GM12878 (cell line): ENCODE measurements at regions not wholly inside any gene's neighbourhood (a gene's known extent, or its start where the extent isn't known, plus 50 kb on each side); places are given as distances from the start of the nearest gene placed in this dataset.
A peak's percentile ranks its signal among the peaks of the same experiment; 100 is the strongest.

Source experiments
- ATAC-seq: fragments of 200-7000 bp; cut with Tn5 transposase; 3 replicates; pipeline ENCODE4 v1.9.1; 2020; ENCODE audit warnings: mild to moderate bottlenecking, moderate library complexity
- BruUV-seq: library from RNA; stranded (reverse); fragments of 400-500 nt; replicated peaks from 2 replicates; lab custom pipeline; 2021; lab: Mats Ljungman, UMichigan
- CTCF ChIA-PET: fragments of 300-600 bp; sonication (Branson Sonifier 250); formaldehyde crosslinking; extraction: SDS; loops from one replicate; lab custom pipeline; 2021; ENCODE audit warnings: inconsistent platforms; lab: Yijun Ruan, JAX
- POLR2A ChIA-PET: fragments of 350-600 bp; formaldehyde crosslinking; extraction: SDS; loops from one replicate; lab custom pipeline; 2021; ENCODE audit warnings: inconsistent platforms; lab: Charles Lee
- RAD21 ChIA-PET: fragments of 300-600 bp; sonication (Branson Sonifier 250); formaldehyde crosslinking; loops from one replicate; lab custom pipeline; 2023; ENCODE audit warnings: antibody characterized with exemption; ENCODE audit not compliant: unreplicated experiment; lab: Charles Lee
- SMC1A ChIA-PET: fragments of 300-600 bp; sonication (Branson Sonifier 250); formaldehyde crosslinking; loops from one replicate; lab custom pipeline; 2023; ENCODE audit not compliant: unreplicated experiment, uncharacterized antibody; lab: Charles Lee
- DNase-seq: peaks from one replicate; pipeline ENCODE4 v3.0.0-alpha.2; 2011; ENCODE audit warnings: low read depth, low spot score
- FAIRE-seq: peaks from 3 replicates; lab custom pipeline; 2011; peaks lifted over from hg19 to GRCh38; lab: Jason Lieb, UNC
- H2AFZ ChIP-seq: 2 replicates; pipeline ENCODE4 v1.6.0; 2011; ENCODE audit warnings: low read depth, low read length, control low read depth; ENCODE audit not compliant: control insufficient read depth
- H3K27ac ChIP-seq: 2 replicates; pipeline ENCODE4 v1.5.1; 2011; ENCODE audit warnings: control low read depth; ENCODE audit not compliant: control insufficient read depth, insufficient read depth
- H3K27me3 ChIP-seq, 2 experiments: replicated peaks in 1 of 2; 2 replicates each; pipeline versions ENCODE4 v1.6.0 to v1.6.1; 2011; ENCODE audit warnings: low read length in 1 of 2; ENCODE audit not compliant: control insufficient read depth in 2 of 2, insufficient read depth in 2 of 2
- H3K36me3 ChIP-seq, 2 experiments: 2 replicates each; pipeline ENCODE4 v1.5.1; 2011; ENCODE audit warnings: low read length in 1 of 2; ENCODE audit not compliant: control insufficient read depth in 2 of 2, insufficient read depth in 2 of 2
- H3K4me1 ChIP-seq: 2 replicates; pipeline ENCODE4 v1.6.1; 2011; ENCODE audit warnings: mild to moderate bottlenecking, low read length, moderate library complexity, mixed read lengths; ENCODE audit not compliant: control insufficient read depth, insufficient read depth
- H3K4me2 ChIP-seq: 2 replicates; pipeline ENCODE4 v1.6.0; 2011; ENCODE audit warnings: control low read depth; ENCODE audit not compliant: control insufficient read depth, insufficient read depth
- H3K4me3 ChIP-seq: fragments of 200-600 bp; sonication (generic); 2 replicates; pipeline ENCODE4 v1.5.1; 2016
- H3K79me2 ChIP-seq: 2 replicates; pipeline ENCODE4 v1.6.0; 2011; ENCODE audit warnings: low read length; ENCODE audit not compliant: control insufficient read depth, insufficient read depth
- H3K9ac ChIP-seq: 2 replicates; pipeline ENCODE4 v1.8.0; 2011; ENCODE audit warnings: low read length, control low read depth, mixed read lengths; ENCODE audit not compliant: control insufficient read depth, insufficient read depth
- H3K9me3 ChIP-seq: replicated peaks from 3 replicates; pipeline ENCODE4 v1.5.1; 2011; ENCODE audit warnings: mild to moderate bottlenecking, low read length; ENCODE audit not compliant: control insufficient read depth, insufficient read depth
- H4K20me1 ChIP-seq: 2 replicates; pipeline ENCODE4 v1.6.0; 2011; ENCODE audit not compliant: control insufficient read depth, insufficient read depth
- CREM ChIP-seq: IDR thresholded peaks from 2 replicates; pipeline ENCODE4 v1.6.1; 2014; ENCODE audit warnings: antibody characterized with exemption, low read depth
- EGR1 ChIP-seq, 2 experiments: IDR thresholded peaks; 1 replicate in 1 of 2; 2 replicates in 1 of 2; pipeline ENCODE4 v1.6.1; 2011 to 2012; ENCODE audit warnings: low read depth in 2 of 2, low read length in 2 of 2, borderline replicate concordance in 1 of 2, mild to moderate bottlenecking in 1 of 2, moderate library complexity in 1 of 2
- HCFC1 ChIP-seq: fragments of 150-350 bp; IDR thresholded peaks from 2 replicates; pipeline ENCODE4 v1.6.1; 2014; ENCODE audit warnings: low read length
- IKZF1 ChIP-seq: fragments of 450-650 bp; conservative IDR thresholded peaks from 2 replicates; pipeline ENCODE4 v1.6.1; 2017; ENCODE audit warnings: antibody characterized with exemption, mild to moderate bottlenecking
- MEF2B ChIP-seq: fragments of 450-650 bp; IDR thresholded peaks from 2 replicates; pipeline ENCODE4 v1.6.1; 2018; ENCODE audit warnings: mild to moderate bottlenecking, moderate library complexity; ENCODE audit not compliant: partially characterized antibody, poor library complexity, severe bottlenecking
- RAD21 ChIP-seq: IDR thresholded peaks from 2 replicates; pipeline ENCODE4 v1.6.1; 2011; ENCODE audit warnings: mild to moderate bottlenecking, low read depth, low read length, moderate library complexity; ENCODE audit not compliant: insufficient read depth
- RAD51 ChIP-seq: fragments of 450-650 bp; IDR thresholded peaks from 2 replicates; pipeline ENCODE4 v1.6.1; 2016; ENCODE audit warnings: moderate library complexity, mild to moderate bottlenecking, inconsistent platforms
- RB1 ChIP-seq: fragments of 450-650 bp; formaldehyde crosslinking; IDR thresholded peaks from 2 replicates; pipeline ENCODE4 v1.6.1; 2017; ENCODE audit warnings: mild to moderate bottlenecking, borderline replicate concordance
- RELA ChIP-seq: fragments of 450-650 bp; IDR thresholded peaks from 2 replicates; pipeline ENCODE4 v1.8.0; 2014; ENCODE audit warnings: borderline replicate concordance; ENCODE audit not compliant: partially characterized antibody
- SMAD1 ChIP-seq: fragments of 450-650 bp; IDR thresholded peaks from 2 replicates; pipeline ENCODE4 v1.6.1; 2018; ENCODE audit warnings: mild to moderate bottlenecking, low read depth; ENCODE audit not compliant: partially characterized antibody
- ZNF217 ChIP-seq: fragments of 450-650 bp; IDR thresholded peaks from 2 replicates; pipeline ENCODE4 v1.6.1; 2017; ENCODE audit warnings: antibody characterized with exemption, mild to moderate bottlenecking
- ZNF274 ChIP-seq: IDR thresholded peaks from one replicate; pipeline ENCODE4 v1.8.0; 2011; ENCODE audit not compliant: insufficient read length, insufficient read depth
- WGBS: methylation state at CpG from one replicate; pipeline ENCODE4 v1.1.6; 2016; ENCODE audit warnings: low lambda C conversion rate; ENCODE audit not compliant: insufficient replicate concordance, insufficient coverage; ENCODE audit errors: missing lambda C conversion rate; 5-methylcytosine and 5-hydroxymethylcytosine counted together
- in situ Hi-C: fragments of 300-500 bp; cut with MboI; formaldehyde crosslinking; loops from 9 replicates; pipeline ENCODE4 v1.14.3; 2018; ENCODE audit warnings: mixed read lengths
- intact Hi-C: fragments of 100-400 bp; cut with micrococcal nuclease; formaldehyde crosslinking; loops from one replicate; pipeline ENCODE4 v1.14.2; 2022; ENCODE audit not compliant: unreplicated experiment
- TF ChIP-seq, protein P1 (sequence below): fragments of 150-350 bp; IDR thresholded peaks from 2 replicates; pipeline ENCODE4 v1.6.1; 2014; ENCODE audit warnings: mild to moderate bottlenecking, low read depth, low read length
- TF ChIP-seq, protein P2 (sequence below): fragments of 450-650 bp; IDR thresholded peaks from 2 replicates; pipeline ENCODE4 v1.6.1; 2017; ENCODE audit warnings: low read depth, mild to moderate bottlenecking, moderate library complexity
- TF ChIP-seq, protein P3 (sequence below): IDR thresholded peaks from 2 replicates; pipeline ENCODE4 v1.6.1; 2012; ENCODE audit warnings: low read depth, low read length, improper control_type of control experiment
- TF ChIP-seq, protein P4 (sequence below): fragments of 450-650 bp; formaldehyde crosslinking; IDR thresholded peaks from 2 replicates; pipeline ENCODE4 v1.5.0; 2022; ENCODE audit warnings: mild to moderate bottlenecking, missing genetic modification characterization

DNA sequence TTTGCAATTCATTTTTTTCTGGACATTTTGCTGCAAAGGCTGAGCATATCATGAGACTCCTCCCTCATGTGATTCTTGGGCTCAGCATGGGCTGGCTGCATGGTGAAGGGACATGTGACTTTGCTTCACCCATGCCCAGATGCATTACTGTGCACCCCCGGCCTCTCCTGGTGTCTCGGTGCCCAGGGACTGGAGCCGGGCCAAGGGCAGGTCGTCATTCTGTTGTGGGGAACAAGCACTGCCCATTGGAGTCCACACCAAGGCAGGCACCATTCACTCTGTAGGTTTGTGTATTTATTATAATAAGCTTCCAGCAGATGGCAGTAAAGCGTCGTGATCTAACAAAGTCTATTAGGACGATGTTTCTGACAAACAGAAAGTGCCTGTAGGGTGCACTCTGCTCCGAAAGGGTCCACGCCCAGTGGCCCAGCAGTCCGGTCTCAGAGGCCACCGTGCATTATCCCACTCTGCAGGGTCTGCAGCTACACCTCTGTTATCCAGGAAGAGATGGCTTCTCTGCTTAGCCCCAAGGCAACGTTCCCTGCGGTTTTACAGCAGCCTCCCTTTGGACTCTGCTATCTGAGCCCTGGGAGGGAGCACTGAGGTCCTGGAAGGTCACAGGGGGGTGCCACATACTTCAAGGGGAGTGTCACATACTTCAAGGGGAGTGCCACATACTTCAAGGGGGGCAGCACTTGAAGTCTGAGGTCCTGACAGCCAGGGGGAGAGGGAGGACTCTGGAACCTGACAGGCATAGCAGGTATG lies 219.6 kb downstream of the TSN start:
- intact Hi-C loops, result loop anchor here (1.0 to 10.0 kb wide), 5 partner anchors 161 to 774 kb away; no protein-coding TSS in a partner anchor
- peak; percentile 60 for DNase-seq
- peak; percentile 98 for FAIRE-seq
- TF ChIP-seq SMAD1 (no peak), EGR1 (IDR thresholded peaks at IDR 0.05; ENCODE audit: borderline replicate concordance in 1 of 2, low read depth in 2 of 2, low read length in 2 of 2) (no peak), RAD51 (peak; percentile 68), RELA (peak; percentile 10), RAD21 (peak; percentile 76), CREM (no peak), ZNF274 (no peak), MEF2B (no peak), IKZF1 (no peak; the same call in 1 of the 2 replicates), ZNF217 (no peak), HCFC1 (no peak), RB1 (no peak)
- TF ChIP-seq, protein P1, sequence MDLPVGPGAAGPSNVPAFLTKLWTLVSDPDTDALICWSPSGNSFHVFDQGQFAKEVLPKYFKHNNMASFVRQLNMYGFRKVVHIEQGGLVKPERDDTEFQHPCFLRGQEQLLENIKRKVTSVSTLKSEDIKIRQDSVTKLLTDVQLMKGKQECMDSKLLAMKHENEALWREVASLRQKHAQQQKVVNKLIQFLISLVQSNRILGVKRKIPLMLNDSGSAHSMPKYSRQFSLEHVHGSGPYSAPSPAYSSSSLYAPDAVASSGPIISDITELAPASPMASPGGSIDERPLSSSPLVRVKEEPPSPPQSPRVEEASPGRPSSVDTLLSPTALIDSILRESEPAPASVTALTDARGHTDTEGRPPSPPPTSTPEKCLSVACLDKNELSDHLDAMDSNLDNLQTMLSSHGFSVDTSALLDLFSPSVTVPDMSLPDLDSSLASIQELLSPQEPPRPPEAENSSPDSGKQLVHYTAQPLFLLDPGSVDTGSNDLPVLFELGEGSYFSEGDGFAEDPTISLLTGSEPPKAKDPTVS, result no peak
- TF ChIP-seq, protein P2, sequence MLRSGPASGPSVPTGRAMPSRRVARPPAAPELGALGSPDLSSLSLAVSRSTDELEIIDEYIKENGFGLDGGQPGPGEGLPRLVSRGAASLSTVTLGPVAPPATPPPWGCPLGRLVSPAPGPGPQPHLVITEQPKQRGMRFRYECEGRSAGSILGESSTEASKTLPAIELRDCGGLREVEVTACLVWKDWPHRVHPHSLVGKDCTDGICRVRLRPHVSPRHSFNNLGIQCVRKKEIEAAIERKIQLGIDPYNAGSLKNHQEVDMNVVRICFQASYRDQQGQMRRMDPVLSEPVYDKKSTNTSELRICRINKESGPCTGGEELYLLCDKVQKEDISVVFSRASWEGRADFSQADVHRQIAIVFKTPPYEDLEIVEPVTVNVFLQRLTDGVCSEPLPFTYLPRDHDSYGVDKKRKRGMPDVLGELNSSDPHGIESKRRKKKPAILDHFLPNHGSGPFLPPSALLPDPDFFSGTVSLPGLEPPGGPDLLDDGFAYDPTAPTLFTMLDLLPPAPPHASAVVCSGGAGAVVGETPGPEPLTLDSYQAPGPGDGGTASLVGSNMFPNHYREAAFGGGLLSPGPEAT, result no peak
- TF ChIP-seq, protein P3, sequence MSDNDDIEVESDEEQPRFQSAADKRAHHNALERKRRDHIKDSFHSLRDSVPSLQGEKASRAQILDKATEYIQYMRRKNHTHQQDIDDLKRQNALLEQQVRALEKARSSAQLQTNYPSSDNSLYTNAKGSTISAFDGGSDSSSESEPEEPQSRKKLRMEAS, result 0 out of 2 replicates have a peak, but pooled peaks have one; percentile 21
- TF ChIP-seq, protein P4, sequence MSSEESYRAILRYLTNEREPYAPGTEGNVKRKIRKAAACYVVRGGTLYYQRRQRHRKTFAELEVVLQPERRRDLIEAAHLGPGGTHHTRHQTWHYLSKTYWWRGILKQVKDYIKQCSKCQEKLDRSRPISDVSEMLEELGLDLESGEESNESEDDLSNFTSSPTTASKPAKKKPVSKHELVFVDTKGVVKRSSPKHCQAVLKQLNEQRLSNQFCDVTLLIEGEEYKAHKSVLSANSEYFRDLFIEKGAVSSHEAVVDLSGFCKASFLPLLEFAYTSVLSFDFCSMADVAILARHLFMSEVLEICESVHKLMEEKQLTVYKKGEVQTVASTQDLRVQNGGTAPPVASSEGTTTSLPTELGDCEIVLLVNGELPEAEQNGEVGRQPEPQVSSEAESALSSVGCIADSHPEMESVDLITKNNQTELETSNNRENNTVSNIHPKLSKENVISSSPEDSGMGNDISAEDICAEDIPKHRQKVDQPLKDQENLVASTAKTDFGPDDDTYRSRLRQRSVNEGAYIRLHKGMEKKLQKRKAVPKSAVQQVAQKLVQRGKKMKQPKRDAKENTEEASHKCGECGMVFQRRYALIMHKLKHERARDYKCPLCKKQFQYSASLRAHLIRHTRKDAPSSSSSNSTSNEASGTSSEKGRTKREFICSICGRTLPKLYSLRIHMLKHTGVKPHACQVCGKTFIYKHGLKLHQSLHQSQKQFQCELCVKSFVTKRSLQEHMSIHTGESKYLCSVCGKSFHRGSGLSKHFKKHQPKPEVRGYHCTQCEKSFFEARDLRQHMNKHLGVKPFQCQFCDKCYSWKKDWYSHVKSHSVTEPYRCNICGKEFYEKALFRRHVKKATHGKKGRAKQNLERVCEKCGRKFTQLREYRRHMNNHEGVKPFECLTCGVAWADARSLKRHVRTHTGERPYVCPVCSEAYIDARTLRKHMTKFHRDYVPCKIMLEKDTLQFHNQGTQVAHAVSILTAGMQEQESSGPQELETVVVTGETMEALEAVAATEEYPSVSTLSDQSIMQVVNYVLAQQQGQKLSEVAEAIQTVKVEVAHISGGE (CRISPR knock-in tag), result no peak

More for the DNA sequence above, 219.6 kb downstream of the TSN start:
- Histone ChIP-seq H3K27ac (no peak overlapping the region), H3K9ac (no peak overlapping the region), H3K27me3 (no peaks in the 10 kb centered on the region), H3K79me2 (no peaks in the 10 kb centered on the region), H4K20me1 (no peaks in the 10 kb centered on the region), H3K36me3 (no peaks in the 10 kb centered on the region), H3K9me3 (no peaks in the 10 kb centered on the region; the same call in 2 of the 3 replicates), H3K4me1 (no peaks in the 10 kb centered on the region), H3K4me3 (peak overlapping the region; percentile 45; the same call in 1 of the 2 replicates), H2AFZ (peak overlapping the region; percentile 81), H3K4me2 (peak overlapping the region; percentile 84)
- no TSS peak for BruUV-seq
- ChIA-PET POLR2A (no interaction called here), RAD21 (interaction anchor here (0.7 to 1.6 kb wide), 3 partner anchors 174 to 771 kb away, joined by 3 read pairs; no protein-coding TSS in a partner anchor), CTCF (interaction anchor here (0.6 to 2.2 kb wide), 9 partner anchors 17 to 774 kb away, joined by 3 to 9 read pairs (median 3); no protein-coding TSS in a partner anchor), SMC1A (no interaction called here)
- WGBS, result 11% methylated on average over 13 of the region's 13 CpGs
- ATAC-seq, result peak; percentile 98
- in situ Hi-C loops, result loop anchor here (10.0 kb wide), 1 partner anchor 770 kb away; no protein-coding TSS in a partner anchor
